ENCODE measurements at regions not wholly inside any gene's neighbourhood (a gene's known extent, or its start where the extent isn't known, plus 50 kb on each side); places are given as distances from the start of the nearest gene placed in this dataset.
"Not testable (repeated sequence)": the region's sequence is repeated elsewhere in the genome, so short reads cannot be mapped to it uniquely, and the experiment has no call there.

DNA sequence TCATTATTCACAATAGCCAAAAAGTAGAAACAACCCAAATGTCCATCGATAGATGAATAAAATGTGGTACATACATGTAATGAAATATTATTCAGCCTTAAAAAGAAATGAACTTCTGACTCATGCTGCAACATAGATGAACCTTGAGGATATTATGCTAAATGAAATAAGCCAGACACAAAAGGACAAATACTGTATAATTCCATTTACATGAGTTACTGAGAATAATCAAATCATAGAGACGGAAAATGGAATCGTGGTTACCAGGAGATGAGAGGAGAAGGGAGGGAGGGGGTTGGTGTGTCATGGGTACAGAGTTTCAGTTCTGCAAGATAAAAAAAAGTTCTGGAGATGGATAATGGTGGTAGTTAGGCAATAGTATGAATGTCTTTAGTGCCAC lies 184.1 kb downstream of the PSMG1 start:
- Histone ChIP-seq H3K79me2 (ENCODE audit: insufficient read depth, low read length) (no peaks in the 10 kb centered on the region), H2BK15ac (ENCODE audit: low read depth, low read length) (no peak overlapping the region), H3K27me3 (ENCODE audit: insufficient read depth, low read length) (no peaks in the 10 kb centered on the region), H2BK120ac (ENCODE audit: low read depth, low read length, poor library complexity, severe bottlenecking) (no peak overlapping the region), H3T11ph (ENCODE audit: low read length) (no peak overlapping the region), H3K9me3 (ENCODE audit: control insufficient read depth, low read depth, low read length) (no peaks in the 10 kb centered on the region), H3K79me1 (ENCODE audit: insufficient read depth, low read depth, low read length, poor library complexity, severe bottlenecking) (no peaks in the 10 kb centered on the region), H3K27ac (ENCODE audit: insufficient read length, low read depth, low read length) (no peak overlapping the region), H4K5ac (ENCODE audit: insufficient read length, low read depth, low read length) (no peak overlapping the region), H2AK5ac (ENCODE audit: insufficient read length, low read length) (no peak overlapping the region), H2BK20ac (ENCODE audit: low read depth, low read length, poor library complexity, severe bottlenecking) (no peak overlapping the region), H3K56ac (ENCODE audit: insufficient read length, low read depth, low read length) (no peak overlapping the region), H3K14ac (ENCODE audit: insufficient read depth, low read length) (no peak overlapping the region), H3K23ac (ENCODE audit: insufficient read length, low read depth, low read length) (no peak overlapping the region), H3K23me2 (ENCODE audit: insufficient read length, low read depth, low read length, poor library complexity, severe bottlenecking) (no peaks in the 10 kb centered on the region), H4K91ac (ENCODE audit: insufficient read length, low read depth, low read length) (no peak overlapping the region), H3K4ac (ENCODE audit: low read depth, low read length) (no peak overlapping the region), H3K18ac (ENCODE audit: insufficient read length, low read depth, low read length) (no peak overlapping the region), H2BK12ac (ENCODE audit: insufficient read length, low read depth, low read length) (no peak overlapping the region), H4K8ac (replicated peaks; ENCODE audit: insufficient read length, low read depth, low read length) (no peak overlapping the region), H4K20me1 (ENCODE audit: control insufficient read depth, insufficient read depth, insufficient read length) (no peaks in the 10 kb centered on the region), H3K4me1 (ENCODE audit: insufficient read depth, low read length) (no peaks in the 10 kb centered on the region), H3K4me2 (ENCODE audit: insufficient read depth, insufficient read length, low read length) (no peak overlapping the region), H2BK5ac (ENCODE audit: insufficient read length, low read length) (no peak overlapping the region), H2AFZ (ENCODE audit: low read length) (no peak overlapping the region), H3K9ac (ENCODE audit: extremely low read depth, insufficient read length, low read length) (no peak overlapping the region)
- no peaks in the 10 kb centered on the region for H3K36me3 Mint-ChIP-seq (ENCODE audit: insufficient read depth in 1 of 3, low read depth in 3 of 3)
- H3K27me3 Mint-ChIP-seq (ENCODE audit: low read depth), result no peaks in the 10 kb centered on the region
- no peak for DNase-seq
- H3K4me3 Mint-ChIP-seq, result no peak overlapping the region
- WGBS (ENCODE audit: extremely low coverage, insufficient read length, low lambda C conversion rate), result no CpG with 5 or more reads among the region's 3 CpGs
- TF ChIP-seq, protein P1, sequence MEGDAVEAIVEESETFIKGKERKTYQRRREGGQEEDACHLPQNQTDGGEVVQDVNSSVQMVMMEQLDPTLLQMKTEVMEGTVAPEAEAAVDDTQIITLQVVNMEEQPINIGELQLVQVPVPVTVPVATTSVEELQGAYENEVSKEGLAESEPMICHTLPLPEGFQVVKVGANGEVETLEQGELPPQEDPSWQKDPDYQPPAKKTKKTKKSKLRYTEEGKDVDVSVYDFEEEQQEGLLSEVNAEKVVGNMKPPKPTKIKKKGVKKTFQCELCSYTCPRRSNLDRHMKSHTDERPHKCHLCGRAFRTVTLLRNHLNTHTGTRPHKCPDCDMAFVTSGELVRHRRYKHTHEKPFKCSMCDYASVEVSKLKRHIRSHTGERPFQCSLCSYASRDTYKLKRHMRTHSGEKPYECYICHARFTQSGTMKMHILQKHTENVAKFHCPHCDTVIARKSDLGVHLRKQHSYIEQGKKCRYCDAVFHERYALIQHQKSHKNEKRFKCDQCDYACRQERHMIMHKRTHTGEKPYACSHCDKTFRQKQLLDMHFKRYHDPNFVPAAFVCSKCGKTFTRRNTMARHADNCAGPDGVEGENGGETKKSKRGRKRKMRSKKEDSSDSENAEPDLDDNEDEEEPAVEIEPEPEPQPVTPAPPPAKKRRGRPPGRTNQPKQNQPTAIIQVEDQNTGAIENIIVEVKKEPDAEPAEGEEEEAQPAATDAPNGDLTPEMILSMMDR (conservative IDR thresholded peaks at IDR 0.05), result no peak
- no peaks in the 10 kb centered on the region for H3K9me3 Mint-ChIP-seq
- peaks cover 14 to 16% of the 10 kb centered on the region in 2 experiments for H3K4me1 Mint-ChIP-seq
- no peak overlapping the region for H3K27ac Mint-ChIP-seq

DNA sequence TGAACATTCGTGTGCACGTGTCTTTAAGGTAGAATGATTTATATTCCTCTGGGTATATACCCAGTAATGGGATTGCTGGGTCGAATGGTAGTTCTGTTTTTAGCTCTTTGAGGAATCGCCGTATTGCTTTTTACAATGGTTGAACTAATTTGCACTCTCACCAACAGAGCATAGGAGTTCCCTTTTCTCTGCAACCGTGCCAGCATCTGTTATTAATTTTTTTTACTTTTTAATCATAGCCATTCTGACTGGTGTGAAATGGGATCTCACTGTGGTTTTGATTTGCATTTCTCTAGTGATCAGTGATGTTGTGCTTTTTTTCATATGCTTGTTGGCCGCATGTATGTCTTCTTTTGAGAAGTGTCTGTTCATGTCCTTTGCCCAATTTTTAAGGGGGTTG lies 185.0 kb downstream of the PSMG1 start:
- H3K4ac ChIP-seq (ENCODE audit: low read depth, low read length); H2AFZ ChIP-seq (ENCODE audit: low read length); DNase-seq; H3K4me1 ChIP-seq (ENCODE audit: insufficient read depth, low read length); H3K23ac ChIP-seq (ENCODE audit: insufficient read length, low read depth, low read length); H3K9me3 ChIP-seq (ENCODE audit: control insufficient read depth, low read depth, low read length); H2BK120ac ChIP-seq (ENCODE audit: low read depth, low read length, poor library complexity, severe bottlenecking); H3T11ph ChIP-seq (ENCODE audit: low read length); H3K56ac ChIP-seq (ENCODE audit: insufficient read length, low read depth, low read length); H3K27me3 Mint-ChIP-seq (ENCODE audit: low read depth); H3K27me3 ChIP-seq (ENCODE audit: insufficient read depth, low read length); H2BK5ac ChIP-seq (ENCODE audit: insufficient read length, low read length); H3K79me1 ChIP-seq (ENCODE audit: insufficient read depth, low read depth, low read length, poor library complexity, severe bottlenecking); H3K14ac ChIP-seq (ENCODE audit: insufficient read depth, low read length); H3K36me3 Mint-ChIP-seq (ENCODE audit: insufficient read depth in 1 of 3, low read depth in 3 of 3); H2BK15ac ChIP-seq (ENCODE audit: low read depth, low read length); H3K4me3 Mint-ChIP-seq; H4K8ac ChIP-seq (replicated peaks; ENCODE audit: insufficient read length, low read depth, low read length); H4K91ac ChIP-seq (ENCODE audit: insufficient read length, low read depth, low read length); H3K23me2 ChIP-seq (ENCODE audit: insufficient read length, low read depth, low read length, poor library complexity, severe bottlenecking); H3K18ac ChIP-seq (ENCODE audit: insufficient read length, low read depth, low read length); H3K27ac ChIP-seq (ENCODE audit: insufficient read length, low read depth, low read length); H2BK12ac ChIP-seq (ENCODE audit: insufficient read length, low read depth, low read length); H3K79me2 ChIP-seq (ENCODE audit: insufficient read depth, low read length); H3K27ac Mint-ChIP-seq; H3K9ac ChIP-seq (ENCODE audit: extremely low read depth, insufficient read length, low read length); H4K5ac ChIP-seq (ENCODE audit: insufficient read length, low read depth, low read length); H2AK5ac ChIP-seq (ENCODE audit: insufficient read length, low read length); H3K9me3 Mint-ChIP-seq; H2BK20ac ChIP-seq (ENCODE audit: low read depth, low read length, poor library complexity, severe bottlenecking); H4K20me1 ChIP-seq (ENCODE audit: control insufficient read depth, insufficient read depth, insufficient read length); H3K4me2 ChIP-seq (ENCODE audit: insufficient read depth, insufficient read length, low read length): not testable (repeated sequence)
- no CpG with 5 or more reads among the region's 7 CpGs for WGBS (ENCODE audit: extremely low coverage, insufficient read length, low lambda C conversion rate)
- H3K4me1 Mint-ChIP-seq, result peaks cover 14 to 16% of the 10 kb centered on the region in 2 experiments
